H9 (cell line): ENCODE measurements at regions not wholly inside any gene's neighbourhood (a gene's known extent, or its start where the extent isn't known, plus 50 kb on each side); places are given as distances from the start of the nearest gene placed in this dataset.

ENCODE experiments used
- DNase-seq: peaks from one replicate; pipeline ENCODE4 v3.0.0-alpha.2; 2017
- H2AFZ ChIP-seq: one replicate; pipeline ENCODE4 v1.6.1; 2013; ENCODE audit warnings: mild to moderate bottlenecking, low read length, control low read depth, moderate library complexity
- H2AK5ac ChIP-seq: 2 replicates; pipeline ENCODE4 v1.6.1; 2013; ENCODE audit warnings: low read length, control low read depth, mixed read lengths; ENCODE audit not compliant: insufficient read length
- H2BK120ac ChIP-seq: one replicate; pipeline ENCODE4 v1.6.1; 2013; ENCODE audit warnings: low read depth, mild to moderate bottlenecking, low read length, control low read depth, inconsistent platforms; ENCODE audit not compliant: poor library complexity, severe bottlenecking
- H2BK12ac ChIP-seq: 2 replicates; pipeline ENCODE4 v1.6.1; 2013; ENCODE audit warnings: low read length, control low read depth, mixed read lengths, low read depth; ENCODE audit not compliant: insufficient read length
- H2BK15ac ChIP-seq: 2 replicates; pipeline ENCODE4 v1.6.1; 2013; ENCODE audit warnings: low read depth, low read length, control low read depth
- H2BK20ac ChIP-seq: one replicate; pipeline ENCODE4 v1.6.1; 2013; ENCODE audit warnings: low read depth, mild to moderate bottlenecking, low read length, control low read depth, inconsistent platforms; ENCODE audit not compliant: poor library complexity, severe bottlenecking
- H2BK5ac ChIP-seq: 2 replicates; pipeline ENCODE4 v1.6.1; 2013; ENCODE audit warnings: low read length, control low read depth, mixed read lengths; ENCODE audit not compliant: insufficient read length
- H3K14ac ChIP-seq: 2 replicates; pipeline ENCODE4 v1.6.1; 2013; ENCODE audit warnings: low read length, control low read depth; ENCODE audit not compliant: insufficient read depth
- H3K18ac ChIP-seq: 2 replicates; pipeline ENCODE4 v1.6.1; 2013; ENCODE audit warnings: low read depth, mild to moderate bottlenecking, mixed read lengths, low read length, control low read depth; ENCODE audit not compliant: insufficient read length
- H3K23ac ChIP-seq: 2 replicates; pipeline ENCODE4 v1.6.1; 2013; ENCODE audit warnings: low read length, control low read depth, mixed read lengths, low read depth; ENCODE audit not compliant: insufficient read length
- H3K23me2 ChIP-seq: 2 replicates; pipeline ENCODE4 v1.6.1; 2013; ENCODE audit warnings: low read depth, mild to moderate bottlenecking, mixed read lengths, low read length, control low read depth; ENCODE audit not compliant: insufficient read length, poor library complexity, severe bottlenecking
- H3K27ac ChIP-seq: 2 replicates; pipeline ENCODE4 v1.5.1; 2013; ENCODE audit warnings: low read length, control low read depth, mixed read lengths, low read depth; ENCODE audit not compliant: insufficient read length
- H3K27me3 ChIP-seq: 2 replicates; pipeline ENCODE4 v1.6.1; 2013; ENCODE audit warnings: low read length, control low read depth, inconsistent platforms; ENCODE audit not compliant: insufficient read depth
- H3K4ac ChIP-seq: 2 replicates; pipeline ENCODE4 v1.6.1; 2013; ENCODE audit warnings: low read depth, mild to moderate bottlenecking, control low read depth, inconsistent platforms, low read length, moderate library complexity
- H3K4me1 ChIP-seq: 2 replicates; pipeline ENCODE4 v1.6.1; 2013; ENCODE audit warnings: low read length, control low read depth, inconsistent platforms; ENCODE audit not compliant: insufficient read depth
- H3K4me2 ChIP-seq: 2 replicates; pipeline ENCODE4 v1.6.1; 2013; ENCODE audit warnings: low read length, control low read depth, mixed read lengths; ENCODE audit not compliant: insufficient read length, insufficient read depth
- H3K56ac ChIP-seq: 2 replicates; pipeline ENCODE4 v1.6.1; 2013; ENCODE audit warnings: low read depth, mild to moderate bottlenecking, mixed read lengths, low read length, control low read depth; ENCODE audit not compliant: insufficient read length
- H3K79me1 ChIP-seq: 2 replicates; pipeline ENCODE4 v1.6.1; 2013; ENCODE audit warnings: low read depth, mild to moderate bottlenecking, moderate library complexity, low read length, control low read depth, inconsistent platforms; ENCODE audit not compliant: insufficient read depth, poor library complexity, severe bottlenecking
- H3K79me2 ChIP-seq: 2 replicates; pipeline ENCODE4 v1.6.1; 2013; ENCODE audit warnings: low read length, control low read depth, inconsistent platforms; ENCODE audit not compliant: insufficient read depth
- H3K9ac ChIP-seq: 2 replicates; pipeline ENCODE4 v1.6.1; 2013; ENCODE audit warnings: low read length, control low read depth, mixed read lengths; ENCODE audit not compliant: insufficient read length; ENCODE audit errors: extremely low read depth
- H3K9me3 ChIP-seq: one replicate; pipeline ENCODE4 v1.6.1; 2013; ENCODE audit warnings: low read depth, low read length, inconsistent platforms; ENCODE audit not compliant: control insufficient read depth
- H3T11ph ChIP-seq: one replicate; pipeline ENCODE4 v1.6.1; 2013; ENCODE audit warnings: mild to moderate bottlenecking, low read length, control low read depth, inconsistent platforms
- H4K20me1 ChIP-seq: one replicate; pipeline ENCODE4 v1.6.1; 2013; ENCODE audit not compliant: control insufficient read depth, insufficient read length, insufficient read depth
- H4K5ac ChIP-seq: 2 replicates; pipeline ENCODE4 v1.6.1; 2013; ENCODE audit warnings: low read depth, mild to moderate bottlenecking, mixed read lengths, low read length, control low read depth; ENCODE audit not compliant: insufficient read length
- H4K8ac ChIP-seq: replicated peaks from 2 replicates; pipeline ENCODE4 v1.6.1; 2013; ENCODE audit warnings: low read length, control low read depth, mixed read lengths, low read depth; ENCODE audit not compliant: insufficient read length
- H4K91ac ChIP-seq: 2 replicates; pipeline ENCODE4 v1.6.1; 2013; ENCODE audit warnings: low read depth, mild to moderate bottlenecking, moderate library complexity, mixed read lengths, low read length, control low read depth; ENCODE audit not compliant: insufficient read length
- H3K27ac Mint-ChIP-seq, 3 experiments: 2 replicates in 2 of 3; 3 replicates in 1 of 3; pipeline ENCODE4 v1.8.0; 2020 to 2021; ENCODE audit warnings: mixed read lengths in 3 of 3, mild to moderate bottlenecking in 1 of 3, moderate library complexity in 1 of 3
- H3K27me3 Mint-ChIP-seq: 2 replicates; pipeline ENCODE4 v1.8.0; 2021; ENCODE audit warnings: low read depth, mild to moderate bottlenecking, moderate library complexity, mixed read lengths
- H3K36me3 Mint-ChIP-seq, 3 experiments: 2 replicates in 2 of 3; 3 replicates in 1 of 3; pipeline ENCODE4 v1.8.0; 2020 to 2021; ENCODE audit warnings: low read depth in 3 of 3, mixed read lengths in 3 of 3; ENCODE audit not compliant: insufficient read depth in 1 of 3
- H3K4me1 Mint-ChIP-seq, 2 experiments: 2 replicates each; pipeline ENCODE4 v1.8.0; 2020; ENCODE audit warnings: mixed read lengths in 2 of 2
- H3K4me3 Mint-ChIP-seq, 2 experiments: 2 replicates in 1 of 2; 3 replicates in 1 of 2; pipeline ENCODE4 v1.8.0; 2020 to 2021; ENCODE audit warnings: mild to moderate bottlenecking in 2 of 2, mixed read lengths in 2 of 2, moderate library complexity in 1 of 2
- H3K9me3 Mint-ChIP-seq, 2 experiments: 2 replicates in 1 of 2; 3 replicates in 1 of 2; pipeline ENCODE4 v1.8.0; 2020; ENCODE audit warnings: mild to moderate bottlenecking in 2 of 2, mixed read lengths in 2 of 2, moderate library complexity in 1 of 2
- WGBS: extraction: QIAGEN DNeasy Blood & Tissue Kit; methylation state at CpG from one replicate; pipeline ENCODE4 v1.1.7; 2013; ENCODE audit warnings: missing lambda C conversion rate, low lambda C conversion rate, mixed read lengths; ENCODE audit not compliant: insufficient read length; ENCODE audit errors: extremely low coverage; 5-methylcytosine and 5-hydroxymethylcytosine counted together
- TF ChIP-seq, protein P1 (sequence below): fragments of 200-600 bp; sonication (generic); conservative IDR thresholded peaks from 3 replicates; pipeline ENCODE4 v1.8.0; 2021; ENCODE audit warnings: antibody characterized with exemption, mild to moderate bottlenecking

GRCh38 chr2:2702385-2702784 lies 371.3 kb upstream of the MYT1L start:
- H2BK5ac ChIP-seq, result no peak overlapping the region
- no peak overlapping the region for H4K5ac ChIP-seq
- no peak overlapping the region for H2BK15ac ChIP-seq
- H2AK5ac ChIP-seq, result no peak overlapping the region
- H3K4me1 ChIP-seq, result peaks cover 5% of the 10 kb centered on the region
- no peak overlapping the region for H3K9ac ChIP-seq
- TF ChIP-seq, protein P1, sequence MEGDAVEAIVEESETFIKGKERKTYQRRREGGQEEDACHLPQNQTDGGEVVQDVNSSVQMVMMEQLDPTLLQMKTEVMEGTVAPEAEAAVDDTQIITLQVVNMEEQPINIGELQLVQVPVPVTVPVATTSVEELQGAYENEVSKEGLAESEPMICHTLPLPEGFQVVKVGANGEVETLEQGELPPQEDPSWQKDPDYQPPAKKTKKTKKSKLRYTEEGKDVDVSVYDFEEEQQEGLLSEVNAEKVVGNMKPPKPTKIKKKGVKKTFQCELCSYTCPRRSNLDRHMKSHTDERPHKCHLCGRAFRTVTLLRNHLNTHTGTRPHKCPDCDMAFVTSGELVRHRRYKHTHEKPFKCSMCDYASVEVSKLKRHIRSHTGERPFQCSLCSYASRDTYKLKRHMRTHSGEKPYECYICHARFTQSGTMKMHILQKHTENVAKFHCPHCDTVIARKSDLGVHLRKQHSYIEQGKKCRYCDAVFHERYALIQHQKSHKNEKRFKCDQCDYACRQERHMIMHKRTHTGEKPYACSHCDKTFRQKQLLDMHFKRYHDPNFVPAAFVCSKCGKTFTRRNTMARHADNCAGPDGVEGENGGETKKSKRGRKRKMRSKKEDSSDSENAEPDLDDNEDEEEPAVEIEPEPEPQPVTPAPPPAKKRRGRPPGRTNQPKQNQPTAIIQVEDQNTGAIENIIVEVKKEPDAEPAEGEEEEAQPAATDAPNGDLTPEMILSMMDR, result no peak
- H3K79me2 ChIP-seq, result no peaks in the 10 kb centered on the region
- H3K27ac ChIP-seq, result no peak overlapping the region
- H4K8ac ChIP-seq, result no peak overlapping the region
- Mint-ChIP-seq H3K9me3 (no peaks in the 10 kb centered on the region), H3K4me1 (peaks cover 46 to 50% of the 10 kb centered on the region in 2 experiments), H3K4me3 (no peak overlapping the region), H3K27ac (no peak overlapping the region), H3K27me3 (peaks cover 24% of the 10 kb centered on the region), H3K36me3 (no peaks in the 10 kb centered on the region; a peak in 1 of 7 replicates)
- H3K18ac ChIP-seq, result no peak overlapping the region
- no peak overlapping the region for H3T11ph ChIP-seq
- H2BK12ac ChIP-seq, result no peak overlapping the region
- no peaks in the 10 kb centered on the region for H3K27me3 ChIP-seq
- WGBS, result no CpG with 5 or more reads among the region's 9 CpGs
- no peak overlapping the region for H4K91ac ChIP-seq
- no peak overlapping the region for H3K4ac ChIP-seq
- H2BK20ac ChIP-seq, result no peak overlapping the region
- no peak overlapping the region for H2AFZ ChIP-seq
- H3K23ac ChIP-seq, result no peak overlapping the region
- H4K20me1 ChIP-seq, result no peaks in the 10 kb centered on the region
- H3K4me2 ChIP-seq, result no peak overlapping the region
- no peaks in the 10 kb centered on the region for H3K9me3 ChIP-seq
- H2BK120ac ChIP-seq, result no peak overlapping the region
- no peak overlapping the region for H3K56ac ChIP-seq
- H3K14ac ChIP-seq, result no peak overlapping the region; the same call in 1 of the 2 replicates
- no peaks in the 10 kb centered on the region for H3K79me1 ChIP-seq
- H3K23me2 ChIP-seq, result no peaks in the 10 kb centered on the region
- DNase-seq, result no peak
